ENCODE measurements at regions not wholly inside any gene's neighbourhood (a gene's known extent, or its start where the extent isn't known, plus 50 kb on each side); places are given as distances from the start of the nearest gene placed in this dataset.
"Not testable (repeated sequence)": the region's sequence is repeated elsewhere in the genome, so short reads cannot be mapped to it uniquely, and the experiment has no call there.

- DNase-seq: peak; percentile 92
These were observed 326.4 kb downstream of the DCHS2 start for GRCh38 chr4:154164931-154165839.

GRCh38 chr4:154160519-154161301, 330.9 kb downstream of the DCHS2 start:
- no peak for DNase-seq

GRCh38 chr4:154158361-154159155, 333.0 kb downstream of the DCHS2 start:
- DNase-seq: no peak

- no peak for DNase-seq
These were observed 339.1 kb downstream of the DCHS2 start for GRCh38 chr4:154152546-154152945.

- DNase-seq: not testable (repeated sequence)
These were observed 342.4 kb downstream of the DCHS2 start for GRCh38 chr4:154149236-154149635.

GRCh38 chr4:154143720-154144119, 347.9 kb downstream of the DCHS2 start:
- no peak for DNase-seq

GRCh38 chr4:154142664-154143063, 348.9 kb downstream of the DCHS2 start:
- DNase-seq: no peak

- DNase-seq: no peak
These were observed 350.7 kb downstream of the DCHS2 start for GRCh38 chr4:154140869-154141268.

- DNase-seq: no peak
These were observed 348.5 kb upstream of the SFRP2 start for GRCh38 chr4:154137320-154137905.

- no peak for DNase-seq
These were observed 346.7 kb upstream of the SFRP2 start for GRCh38 chr4:154135576-154135975.

GRCh38 chr4:154132406-154132805, 343.5 kb upstream of the SFRP2 start:
- peak; percentile 15 for DNase-seq

- no peak for DNase-seq
These were observed 337.4 kb upstream of the SFRP2 start for GRCh38 chr4:154126276-154126675.

GRCh38 chr4:154125340-154125739, 336.5 kb upstream of the SFRP2 start:
- no peak for DNase-seq

- peak; percentile 89 for DNase-seq
These were observed 335.8 kb upstream of the SFRP2 start for GRCh38 chr4:154124539-154125255.

- no peak for DNase-seq
These were observed 335.0 kb upstream of the SFRP2 start for GRCh38 chr4:154123897-154124296.

- no peak for DNase-seq
These were observed 331.9 kb upstream of the SFRP2 start for GRCh38 chr4:154120690-154121345.

GRCh38 chr4:154120006-154120676, 331.3 kb upstream of the SFRP2 start:
- DNase-seq: no peak

GRCh38 chr4:154119317-154119716, 330.4 kb upstream of the SFRP2 start:
- DNase-seq: no peak

- not testable (repeated sequence) for DNase-seq
These were observed 328.8 kb upstream of the SFRP2 start for GRCh38 chr4:154117726-154118125.

- DNase-seq: no peak
These were observed 318.5 kb upstream of the SFRP2 start for GRCh38 chr4:154107337-154107736.

GRCh38 chr4:154088741-154089140, 299.9 kb upstream of the SFRP2 start:
- no peak for DNase-seq
